OCI-LY1 (cell line): ENCODE measurements at regions not wholly inside any gene's neighbourhood (a gene's known extent, or its start where the extent isn't known, plus 50 kb on each side); places are given as distances from the start of the nearest gene placed in this dataset.

ENCODE experiments used
- EZH2 ChIP-seq: fragments of 200-600 bp; sonication (generic), shearing (Covaris generic); IDR thresholded peaks from 2 replicates; pipeline ENCODE4 v1.8.0; 2017; ENCODE audit warnings: borderline replicate concordance, mixed run types, mild to moderate bottlenecking, antibody characterized with exemption, low read length, moderate library complexity, mixed read lengths
- TF ChIP-seq, protein P1 (sequence below): fragments of 200-600 bp; sonication (generic), shearing (Covaris generic); IDR thresholded peaks from 2 replicates; pipeline ENCODE4 v1.5.1; 2017; ENCODE audit warnings: mild to moderate bottlenecking, antibody characterized with exemption, low read length, moderate library complexity, mixed read lengths

DNA sequence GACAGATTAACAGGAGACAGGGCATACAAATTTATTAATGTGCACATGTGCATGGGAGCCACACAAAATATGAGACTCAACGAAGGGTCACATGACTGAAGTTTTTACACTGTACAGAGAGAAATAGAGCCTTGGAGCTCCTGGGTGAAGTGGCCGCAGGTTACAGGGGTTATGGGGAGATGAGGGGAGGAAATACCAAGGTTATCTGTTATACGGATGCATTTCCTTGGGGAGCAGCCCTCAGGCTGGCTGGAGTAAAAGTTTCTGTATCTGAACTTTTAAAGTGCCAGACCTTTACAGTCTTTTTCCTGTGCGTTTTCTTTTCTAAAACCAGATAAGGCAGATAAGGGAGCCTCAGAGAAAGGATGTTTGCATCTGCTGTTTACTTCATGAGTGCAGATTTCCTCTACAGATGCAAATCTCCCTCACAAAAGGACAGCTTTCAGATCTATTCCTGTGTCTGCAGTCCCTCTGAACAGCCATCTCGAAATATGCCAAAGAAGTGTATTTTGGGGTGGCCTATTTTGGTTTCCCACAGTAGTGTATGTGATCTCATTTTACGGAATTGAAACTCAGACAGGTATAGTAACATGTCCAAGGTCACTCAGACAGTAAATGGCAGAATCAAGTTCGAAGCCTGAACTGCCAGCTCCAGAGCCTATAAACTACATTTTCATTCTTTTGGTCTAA, 139.3 kb upstream of the FBXL17 start:
- TF ChIP-seq, protein P1, sequence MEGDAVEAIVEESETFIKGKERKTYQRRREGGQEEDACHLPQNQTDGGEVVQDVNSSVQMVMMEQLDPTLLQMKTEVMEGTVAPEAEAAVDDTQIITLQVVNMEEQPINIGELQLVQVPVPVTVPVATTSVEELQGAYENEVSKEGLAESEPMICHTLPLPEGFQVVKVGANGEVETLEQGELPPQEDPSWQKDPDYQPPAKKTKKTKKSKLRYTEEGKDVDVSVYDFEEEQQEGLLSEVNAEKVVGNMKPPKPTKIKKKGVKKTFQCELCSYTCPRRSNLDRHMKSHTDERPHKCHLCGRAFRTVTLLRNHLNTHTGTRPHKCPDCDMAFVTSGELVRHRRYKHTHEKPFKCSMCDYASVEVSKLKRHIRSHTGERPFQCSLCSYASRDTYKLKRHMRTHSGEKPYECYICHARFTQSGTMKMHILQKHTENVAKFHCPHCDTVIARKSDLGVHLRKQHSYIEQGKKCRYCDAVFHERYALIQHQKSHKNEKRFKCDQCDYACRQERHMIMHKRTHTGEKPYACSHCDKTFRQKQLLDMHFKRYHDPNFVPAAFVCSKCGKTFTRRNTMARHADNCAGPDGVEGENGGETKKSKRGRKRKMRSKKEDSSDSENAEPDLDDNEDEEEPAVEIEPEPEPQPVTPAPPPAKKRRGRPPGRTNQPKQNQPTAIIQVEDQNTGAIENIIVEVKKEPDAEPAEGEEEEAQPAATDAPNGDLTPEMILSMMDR, result no peak
- no peak for TF ChIP-seq EZH2
